K562 (cell line): ENCODE measurements at regions not wholly inside any gene's neighbourhood (a gene's known extent, or its start where the extent isn't known, plus 50 kb on each side); places are given as distances from the start of the nearest gene placed in this dataset.

Experiments used
- ATAC-seq: fragments of 200-7000 bp; cut with Tn5 transposase; 3 replicates; pipeline ENCODE4 v1.9.1; 2020; ENCODE audit warnings: moderate library complexity
- BruUV-seq: library from RNA; stranded (reverse); fragments of 400-500 nt; replicated peaks from 2 replicates; lab custom pipeline; 2021; lab: Mats Ljungman, UMichigan
- CTCF ChIA-PET: fragments of 300-600 bp; formaldehyde crosslinking; extraction: SDS; loops from one replicate; lab custom pipeline; 2021; ENCODE audit warnings: low intra/inter-chr PET ratio; lab: Yijun Ruan, JAX
- POLR2A ChIA-PET: fragments of 300-600, 350-650 bp; sonication (Branson Sonifier 250); formaldehyde crosslinking; extraction: SDS; loops from one replicate; lab custom pipeline; 2021; ENCODE audit warnings: antibody characterized with exemption, inconsistent platforms; lab: Yijun Ruan, JAX
- DNase-seq, 4 experiments: peaks; one replicate each; pipeline versions ENCODE4 v3.0.0 to v3.0.0-alpha.2; 2011 to 2018; ENCODE audit warnings: low spot score in 3 of 4, mixed read lengths in 3 of 4; ENCODE audit errors: extremely low read depth in 1 of 4
- FAIRE-seq: peaks from 2 replicates; lab custom pipeline; 2011; peaks lifted over from hg19 to GRCh38; lab: Jason Lieb, UNC
- H2AFZ ChIP-seq: 2 replicates; pipeline ENCODE4 v1.6.0; 2011; ENCODE audit warnings: low read depth, low read length, control low read depth, inconsistent platforms
- H3K27ac ChIP-seq: fragments of 200-600 bp; 3 replicates; pipeline ENCODE4 v1.8.0; 2011; ENCODE audit warnings: low read depth, mild to moderate bottlenecking, control low read depth, inconsistent platforms, low read length, moderate library complexity, mixed read lengths; ENCODE audit errors: extremely low read depth
- H3K27me3 ChIP-seq, 2 experiments: fragments of 300-600 bp in 1 of 2; 2 replicates in 1 of 2; 3 replicates in 1 of 2; pipeline versions ENCODE4 v1.6.0 to v1.8.0; 2011; ENCODE audit warnings: inconsistent platforms in 2 of 2, low read length in 2 of 2, mild to moderate bottlenecking in 1 of 2, mixed read lengths in 1 of 2, moderate library complexity in 1 of 2; ENCODE audit not compliant: control insufficient read depth in 2 of 2, insufficient read depth in 2 of 2
- H3K36me3 ChIP-seq: fragments of 300-600 bp; 3 replicates; pipeline ENCODE4 v1.8.0; 2011; ENCODE audit warnings: mild to moderate bottlenecking, low read length, inconsistent platforms; ENCODE audit not compliant: control insufficient read depth, insufficient read depth
- H3K4me1 ChIP-seq, 2 experiments: fragments of 200-600 bp in 1 of 2; replicated peaks in 1 of 2; 2 replicates in 1 of 2; 3 replicates in 1 of 2; pipeline versions ENCODE4 v1.5.1 to v1.8.0; 2011; ENCODE audit warnings: inconsistent platforms in 2 of 2, low read length in 2 of 2, mild to moderate bottlenecking in 1 of 2, mixed read lengths in 1 of 2, moderate library complexity in 1 of 2; ENCODE audit not compliant: control insufficient read depth in 2 of 2, insufficient read depth in 2 of 2
- H3K4me2 ChIP-seq: 2 replicates; pipeline ENCODE4 v1.6.1; 2011; ENCODE audit warnings: low read length, control low read depth, inconsistent platforms, mixed read lengths; ENCODE audit not compliant: insufficient read depth
- H3K4me3 ChIP-seq: fragments of 200-600 bp; sonication (generic), shearing (Covaris generic); 2 replicates; pipeline ENCODE4 v1.5.1; 2016; ENCODE audit warnings: control low read depth, inconsistent platforms
- H3K79me2 ChIP-seq: fragments of 200-600 bp; 3 replicates; pipeline ENCODE4 v1.8.0; 2011; ENCODE audit warnings: low read length, inconsistent platforms; ENCODE audit not compliant: control insufficient read depth, insufficient read depth
- H3K9ac ChIP-seq, 2 experiments: 2 replicates each; pipeline versions ENCODE4 v1.6.0 to v1.6.1; 2011; ENCODE audit warnings: low read depth in 2 of 2, low read length in 2 of 2, control low read depth in 1 of 2, inconsistent platforms in 1 of 2, mild to moderate bottlenecking in 1 of 2, mixed read lengths in 1 of 2; ENCODE audit not compliant: insufficient read depth in 1 of 2
- H3K9me1 ChIP-seq: one replicate; pipeline ENCODE4 v1.6.0; 2011; ENCODE audit warnings: inconsistent platforms, mild to moderate bottlenecking, low read length, moderate library complexity; ENCODE audit not compliant: control insufficient read depth, insufficient read depth
- H3K9me3 ChIP-seq: replicated peaks from 2 replicates; pipeline ENCODE4 v1.5.1; 2011; ENCODE audit warnings: low read depth, low read length, inconsistent platforms; ENCODE audit not compliant: control insufficient read depth, insufficient read depth
- H4K20me1 ChIP-seq: replicated peaks from 2 replicates; pipeline ENCODE4 v1.6.1; 2011; ENCODE audit warnings: low read length, inconsistent platforms, mixed read lengths; ENCODE audit not compliant: control insufficient read depth, insufficient read depth
- AFF4 ChIP-seq: sonication (generic); formaldehyde crosslinking; IDR thresholded peaks from 2 replicates; pipeline ENCODE4 v1.8.0; 2023; ENCODE audit warnings: mild to moderate bottlenecking, missing genetic modification reagents
- CEBPB ChIP-seq: fragments of 450-650 bp; IDR thresholded peaks from 2 replicates; pipeline ENCODE4 v1.6.1; 2016; ENCODE audit warnings: missing genetic modification characterization, missing compliant biosample characterization
- CEBPG ChIP-seq, 3 experiments: fragments of 200-800 bp in 1 of 3; sonication (Bioruptor generic) in 1 of 3; sonication (generic) in 1 of 3; formaldehyde crosslinking in 1 of 3; IDR thresholded peaks in 2 of 3; conservative IDR thresholded peaks in 1 of 3; 2 replicates each; pipeline versions ENCODE4 v1.6.1 to v1.8.0; 2016 to 2022; ENCODE audit warnings: missing compliant biosample characterization in 2 of 3, missing genetic modification characterization in 2 of 3, mild to moderate bottlenecking in 1 of 3, missing genetic modification reagents in 1 of 3
- FOXP4 ChIP-seq: sonication (generic); formaldehyde crosslinking; IDR thresholded peaks from 2 replicates; pipeline ENCODE4 v1.8.0; 2022; ENCODE audit warnings: mild to moderate bottlenecking, missing genetic modification reagents, borderline replicate concordance
- HOXB6 ChIP-seq: fragments of 250-450 bp; sonication (Bioruptor Pico); IDR thresholded peaks from 2 replicates; pipeline ENCODE4 v1.5.1; 2022; ENCODE audit warnings: mild to moderate bottlenecking, borderline replicate concordance
- POLR2AphosphoS2 ChIP-seq: IDR thresholded peaks from 2 replicates; pipeline ENCODE4 v1.6.1; 2012; ENCODE audit warnings: low read length, improper control_type of control experiment
- PYGO2 ChIP-seq: fragments of 450-650 bp; IDR thresholded peaks from 2 replicates; pipeline ENCODE4 v1.6.1; 2016; ENCODE audit warnings: mild to moderate bottlenecking, missing genetic modification characterization, moderate library complexity, missing compliant biosample characterization
- TAL1 ChIP-seq: fragments of 450-650 bp; IDR thresholded peaks from 2 replicates; pipeline ENCODE4 v1.6.1; 2016; ENCODE audit warnings: mild to moderate bottlenecking
- XRCC4 ChIP-seq: IDR thresholded peaks from one replicate; pipeline ENCODE4 v1.6.1; 2011; ENCODE audit not compliant: insufficient read depth, insufficient read length; ENCODE audit errors: extremely low read depth
- ZFPM2 ChIP-seq: fragments of 250-450 bp; sonication (Bioruptor Pico); IDR thresholded peaks from 2 replicates; pipeline ENCODE4 v1.5.1; 2022; ENCODE audit warnings: mild to moderate bottlenecking
- ZNF589 ChIP-seq: fragments of 200-800 bp; sonication (Bioruptor generic); IDR thresholded peaks from 2 replicates; pipeline ENCODE4 v1.6.1; 2016; ENCODE audit warnings: low read depth, missing genetic modification characterization, missing compliant biosample characterization
- ZNF76 ChIP-seq: fragments of 250-450 bp; sonication (Bioruptor Pico); IDR thresholded peaks from 2 replicates; pipeline ENCODE4 v1.4.0; 2020; ENCODE audit warnings: mild to moderate bottlenecking, moderate library complexity, borderline replicate concordance
- WGBS: fragments of 100-300 bp; shearing (Covaris generic); methylation state at CpG from one replicate; pipeline ENCODE4 v1.1.6; 2016; ENCODE audit warnings: low coverage, mixed read lengths; ENCODE audit not compliant: insufficient coverage; ENCODE audit errors: missing lambda C conversion rate; 5-methylcytosine and 5-hydroxymethylcytosine counted together
- in situ Hi-C: fragments of 300-500 bp; cut with MboI; formaldehyde crosslinking; loops from 4 replicates; pipeline ENCODE4 v1.15.0; 2018; ENCODE audit warnings: inconsistent platforms, mixed read lengths
- intact Hi-C: fragments of 100-400 bp; cut with micrococcal nuclease; formaldehyde crosslinking; loops from 2 replicates; pipeline ENCODE4 v1.14.2; 2022
- TF ChIP-seq, protein P1 (sequence below), 2 experiments: fragments of 450-650 bp in 1 of 2; sonication (generic) in 1 of 2; formaldehyde crosslinking in 1 of 2; IDR thresholded peaks in 1 of 2; conservative IDR thresholded peaks in 1 of 2; 2 replicates each; pipeline versions ENCODE4 v1.6.1 to v1.8.1; 2016 to 2023; ENCODE audit warnings: mild to moderate bottlenecking in 2 of 2, moderate library complexity in 2 of 2, inconsistent platforms in 1 of 2, missing genetic modification reagents in 1 of 2

DNA sequence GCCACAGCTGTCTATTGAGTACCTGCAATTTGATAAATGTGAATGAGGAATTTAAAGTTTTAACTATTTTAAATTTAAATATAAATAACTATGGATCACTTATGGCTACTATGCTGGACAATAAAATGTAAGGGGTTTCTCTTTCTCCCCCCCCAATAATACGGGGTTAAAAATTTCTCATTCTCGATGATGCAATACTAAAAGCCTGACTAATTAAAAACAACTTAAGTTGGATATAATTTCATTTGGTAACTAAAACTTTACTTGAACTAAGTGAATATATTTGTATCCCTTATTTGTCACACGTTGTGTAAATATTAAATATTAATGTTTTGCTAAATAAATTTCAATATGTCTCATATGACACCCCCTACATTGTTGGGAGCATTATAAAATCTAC is 297.3 kb downstream of the GRB14 start:
- TF ChIP-seq CEBPG (CRISPR knock-in tag; IDR thresholded peaks at IDR 0.05) (no peak), CEBPG (tag; conservative IDR thresholded peaks at IDR 0.05 in 1 of 2, IDR thresholded peaks at IDR 0.05 in 1 of 2) (peak in 1 of 2 experiments; percentile 90; a peak in 2 of 4 replicates), PYGO2 (tag) (no peak), HOXB6 (CRISPR knock-in tag) (no peak), TAL1 (no peak), AFF4 (CRISPR knock-in tag) (no peak), XRCC4 (no peak), POLR2AphosphoS2 (no peak), CEBPB (tag) (peak; percentile 28; the same call in 1 of the 2 replicates), ZNF589 (CRISPR knock-in tag) (no peak), ZFPM2 (no peak), ZNF76 (CRISPR knock-in tag) (no peak), FOXP4 (CRISPR knock-in tag) (no peak)
- TF ChIP-seq, protein P1, sequence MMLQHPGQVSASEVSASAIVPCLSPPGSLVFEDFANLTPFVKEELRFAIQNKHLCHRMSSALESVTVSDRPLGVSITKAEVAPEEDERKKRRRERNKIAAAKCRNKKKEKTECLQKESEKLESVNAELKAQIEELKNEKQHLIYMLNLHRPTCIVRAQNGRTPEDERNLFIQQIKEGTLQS (IDR thresholded peaks at IDR 0.05): peak; percentile 56; the same call in 1 of the 2 replicates
- TF ChIP-seq, protein P1 (CRISPR knock-in tag; conservative IDR thresholded peaks at IDR 0.05): no peak
- H2AFZ ChIP-seq: no peak overlapping the region
- H3K79me2 ChIP-seq: no peaks in the 10 kb centered on the region
- ChIA-PET POLR2A (no interaction called here), CTCF (no interaction called here)
- 0% methylated on average over 3 of the region's 3 CpGs for WGBS
- no peak overlapping the region for H3K9ac ChIP-seq
- intact Hi-C loops: no loop called here
- no peaks in the 10 kb centered on the region for H3K4me1 ChIP-seq
- no TSS peak for BruUV-seq
- no peak overlapping the region for H3K4me3 ChIP-seq
- DNase-seq: no peak
- H3K27ac ChIP-seq: no peak overlapping the region
- H3K9me3 ChIP-seq: peaks cover 3% of the 10 kb centered on the region; the same call in 1 of the 2 replicates
- ATAC-seq: no peak
- FAIRE-seq: no peak
- no peaks in the 10 kb centered on the region for H3K36me3 ChIP-seq
- no peaks in the 10 kb centered on the region for H3K9me1 ChIP-seq
- H4K20me1 ChIP-seq: no peaks in the 10 kb centered on the region
- in situ Hi-C loops: no loop called here
- H3K27me3 ChIP-seq: no peaks in the 10 kb centered on the region
- H3K4me2 ChIP-seq: no peak overlapping the region
